Activated naive CD4-positive, alpha-beta T cell treated with anti-CD3 and anti-CD28 coated beads for 36 hours (primary cell): ENCODE measurements at regions not wholly inside any gene's neighbourhood (a gene's known extent, or its start where the extent isn't known, plus 50 kb on each side); places are given as distances from the start of the nearest gene placed in this dataset.

Experiments used
- CTCF ChIA-PET: fragments of 350-600 bp; sonication (Branson Sonifier 250); formaldehyde crosslinking; loops from one replicate; lab custom pipeline; 2021; ENCODE audit warnings: antibody characterized with exemption; lab: Charles Lee
- DNase-seq: peaks from one replicate; pipeline ENCODE4 v3.0.0-alpha.2; 2020
- H3K27ac Mint-ChIP-seq: one replicate; pipeline ENCODE4 v1.8.0; 2021; ENCODE audit warnings: mild to moderate bottlenecking, mixed read lengths
- H3K27me3 Mint-ChIP-seq: one replicate; pipeline ENCODE4 v1.8.0; 2021; ENCODE audit warnings: low read depth, mixed read lengths
- H3K36me3 Mint-ChIP-seq: one replicate; pipeline ENCODE4 v1.8.0; 2021; ENCODE audit warnings: low read depth, mixed read lengths
- H3K4me1 Mint-ChIP-seq: one replicate; pipeline ENCODE4 v1.8.0; 2021; ENCODE audit warnings: low read depth, mixed read lengths
- H3K4me3 Mint-ChIP-seq: one replicate; pipeline ENCODE4 v1.8.0; 2021; ENCODE audit warnings: mild to moderate bottlenecking, moderate library complexity, mixed read lengths
- H3K9me3 Mint-ChIP-seq: one replicate; pipeline ENCODE4 v1.8.0; 2021; ENCODE audit warnings: mixed read lengths
- intact Hi-C: fragments of 100-400 bp; cut with micrococcal nuclease; formaldehyde crosslinking; loops from one replicate; pipeline ENCODE4 v1.15.1; 2023

DNA sequence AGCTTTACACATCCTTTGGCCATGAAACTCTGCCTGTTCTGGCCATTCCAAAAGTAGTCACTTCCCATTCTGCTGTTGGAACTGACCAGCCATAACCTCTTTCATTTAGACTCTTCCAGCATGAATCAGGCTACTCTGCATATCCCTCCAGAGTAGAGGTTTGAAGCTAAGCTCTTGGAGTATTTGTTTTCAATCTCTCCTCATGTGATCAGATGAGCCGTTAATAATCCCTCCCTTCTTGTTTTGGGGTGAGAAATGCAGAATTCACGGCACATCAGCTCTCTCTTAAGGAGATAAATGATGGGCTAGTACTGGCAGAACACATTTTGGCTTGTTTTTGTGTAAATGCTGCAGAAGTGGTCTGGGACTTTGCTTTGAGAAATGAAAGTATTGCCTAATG, 519.9 kb downstream of the PCDH17 start:
- H3K36me3 Mint-ChIP-seq = no peaks in the 10 kb centered on the region
- no peaks in the 10 kb centered on the region for H3K9me3 Mint-ChIP-seq
- no peaks in the 10 kb centered on the region for H3K4me1 Mint-ChIP-seq
- no peak overlapping the region for H3K27ac Mint-ChIP-seq
- H3K4me3 Mint-ChIP-seq = no peak overlapping the region
- intact Hi-C loops = no loop called here
- no peak for DNase-seq
- CTCF ChIA-PET = interaction anchor here (0.6 kb wide), 2 partner anchors 58 to 220 kb away, joined by 3 read pairs; no protein-coding TSS in a partner anchor
- H3K27me3 Mint-ChIP-seq = no peaks in the 10 kb centered on the region

DNA sequence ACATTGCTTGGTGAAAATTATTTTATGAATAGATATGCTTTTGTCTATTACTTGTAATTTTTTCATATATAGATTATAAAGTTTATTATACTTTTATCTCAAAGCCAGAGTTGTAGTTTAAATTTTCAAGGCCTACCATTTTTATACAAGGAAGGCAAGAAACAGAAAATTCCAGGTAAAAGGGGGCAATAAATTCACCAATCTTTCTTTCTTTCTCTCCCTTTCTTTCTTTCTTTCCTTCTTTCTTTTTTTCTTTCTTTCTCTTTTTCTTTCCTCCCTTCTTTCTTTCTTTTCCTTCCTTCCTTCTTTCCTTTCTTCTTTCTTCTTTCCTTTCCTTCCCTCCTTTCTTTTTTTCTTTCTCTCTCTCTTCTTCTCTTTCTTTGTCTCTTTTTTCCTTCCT, 529.4 kb downstream of the PCDH17 start:
- peaks cover 2% of the 10 kb centered on the region for H3K9me3 Mint-ChIP-seq
- H3K36me3 Mint-ChIP-seq = no peaks in the 10 kb centered on the region
- no peaks in the 10 kb centered on the region for H3K27me3 Mint-ChIP-seq
- CTCF ChIA-PET = no interaction called here
- no peaks in the 10 kb centered on the region for H3K4me1 Mint-ChIP-seq
- no peak for DNase-seq
- no peak overlapping the region for H3K4me3 Mint-ChIP-seq
- H3K27ac Mint-ChIP-seq = no peak overlapping the region
- intact Hi-C loops = no loop called here

DNA sequence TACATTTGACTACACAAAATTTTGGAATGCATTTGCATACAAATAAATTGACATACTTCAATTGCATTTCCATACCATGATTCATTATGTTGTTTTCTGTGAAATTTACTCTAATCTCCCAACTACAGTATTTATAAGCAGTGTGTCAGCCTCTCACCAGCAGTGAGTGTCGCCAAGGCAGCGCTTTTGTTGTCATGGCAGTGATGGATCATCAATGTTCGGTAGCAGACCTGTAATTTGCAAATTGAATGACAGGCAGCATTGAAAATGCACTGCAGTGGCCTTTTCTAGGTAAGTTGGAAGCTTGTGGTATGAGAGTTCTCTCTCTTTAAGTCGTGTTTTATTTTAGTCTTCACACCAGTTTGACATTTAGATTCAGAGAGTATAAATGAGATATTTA, 534.1 kb downstream of the PCDH17 start:
- peaks cover 2% of the 10 kb centered on the region for H3K9me3 Mint-ChIP-seq
- H3K4me1 Mint-ChIP-seq = no peaks in the 10 kb centered on the region
- H3K4me3 Mint-ChIP-seq = no peak overlapping the region
- H3K27me3 Mint-ChIP-seq = no peaks in the 10 kb centered on the region
- CTCF ChIA-PET = no interaction called here
- intact Hi-C loops = no loop called here
- DNase-seq = no peak
- no peaks in the 10 kb centered on the region for H3K36me3 Mint-ChIP-seq
- H3K27ac Mint-ChIP-seq = no peak overlapping the region

DNA sequence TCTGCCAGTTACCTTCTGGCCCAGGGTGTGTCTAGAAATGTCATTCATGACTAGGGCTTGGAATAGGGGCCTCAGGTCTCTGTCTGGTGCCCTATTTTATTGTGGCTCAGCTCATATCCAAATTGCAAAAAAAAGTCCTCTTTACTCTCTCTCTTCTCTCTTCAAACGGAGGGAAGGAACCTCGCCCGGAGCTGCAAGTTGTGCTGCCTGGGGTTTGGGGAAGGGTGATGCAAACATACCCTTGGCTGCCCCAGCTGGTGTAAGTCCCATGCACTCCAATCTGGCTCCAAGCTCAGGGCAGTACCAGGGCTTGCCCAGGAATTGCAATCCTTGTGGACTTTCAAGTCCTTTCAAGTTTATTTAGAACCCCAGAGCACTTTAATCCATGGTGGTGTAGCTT, 549.6 kb downstream of the PCDH17 start:
- H3K27ac Mint-ChIP-seq = no peak overlapping the region
- CTCF ChIA-PET = no interaction called here
- intact Hi-C loops = no loop called here

DNA sequence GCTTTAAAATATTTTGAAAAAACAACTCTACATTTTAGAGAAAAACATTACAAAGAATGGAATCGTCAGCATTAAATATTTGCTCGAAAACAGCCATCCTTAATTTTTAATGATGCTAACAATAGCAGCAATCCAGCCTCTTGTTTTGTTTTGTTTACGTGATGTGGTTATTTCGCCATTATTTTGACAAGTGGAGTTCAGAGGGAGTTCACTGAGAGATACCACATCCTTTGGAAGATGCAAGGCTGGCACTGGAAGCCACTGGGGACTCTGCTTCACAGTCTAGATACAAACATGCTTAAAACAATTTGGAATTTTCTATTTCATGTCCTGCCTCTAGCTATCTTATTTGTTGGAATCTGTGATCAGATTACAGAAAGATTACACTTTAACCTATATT, 556.3 kb downstream of the PCDH17 start:
- H3K27ac Mint-ChIP-seq = no peak overlapping the region
- CTCF ChIA-PET = no interaction called here
- no peaks in the 10 kb centered on the region for H3K4me1 Mint-ChIP-seq
- H3K9me3 Mint-ChIP-seq = peaks cover 12% of the 10 kb centered on the region
- DNase-seq = no peak
- H3K36me3 Mint-ChIP-seq = no peaks in the 10 kb centered on the region
- intact Hi-C loops = no loop called here
- no peak overlapping the region for H3K4me3 Mint-ChIP-seq
- no peaks in the 10 kb centered on the region for H3K27me3 Mint-ChIP-seq

More for the DNA sequence above, 549.6 kb downstream of the PCDH17 start:
- H3K27me3 Mint-ChIP-seq = no peaks in the 10 kb centered on the region
- DNase-seq = no peak
- no peaks in the 10 kb centered on the region for H3K4me1 Mint-ChIP-seq
- H3K9me3 Mint-ChIP-seq = peaks cover 13% of the 10 kb centered on the region
- no peak overlapping the region for H3K4me3 Mint-ChIP-seq
- H3K36me3 Mint-ChIP-seq = no peaks in the 10 kb centered on the region

DNA sequence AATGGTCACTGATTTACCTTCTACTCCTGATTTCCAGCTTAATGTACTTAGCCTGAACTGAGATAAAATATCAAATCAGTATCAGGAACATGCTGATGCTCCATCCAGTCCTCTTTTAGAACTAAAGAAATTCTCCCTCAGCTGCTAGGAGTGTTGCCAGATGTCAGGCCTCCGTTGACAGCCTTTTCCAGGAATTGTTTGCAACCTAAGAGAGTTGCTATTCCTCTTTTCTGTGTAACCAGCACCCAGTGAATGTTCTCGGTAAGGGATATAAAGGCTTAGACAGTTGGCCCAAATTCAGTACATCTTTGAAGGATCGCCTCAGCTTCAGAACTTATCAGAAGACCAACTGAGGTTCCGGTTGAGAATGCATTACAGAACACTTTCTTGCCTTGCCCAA, 559.0 kb downstream of the PCDH17 start:
- Mint-ChIP-seq H3K27me3 (no peaks in the 10 kb centered on the region), H3K9me3 (peaks cover 10% of the 10 kb centered on the region), H3K4me1 (no peaks in the 10 kb centered on the region), H3K4me3 (no peak overlapping the region), H3K27ac (no peak overlapping the region), H3K36me3 (no peaks in the 10 kb centered on the region)
- no peak for DNase-seq
- CTCF ChIA-PET = no interaction called here
- intact Hi-C loops = no loop called here

DNA sequence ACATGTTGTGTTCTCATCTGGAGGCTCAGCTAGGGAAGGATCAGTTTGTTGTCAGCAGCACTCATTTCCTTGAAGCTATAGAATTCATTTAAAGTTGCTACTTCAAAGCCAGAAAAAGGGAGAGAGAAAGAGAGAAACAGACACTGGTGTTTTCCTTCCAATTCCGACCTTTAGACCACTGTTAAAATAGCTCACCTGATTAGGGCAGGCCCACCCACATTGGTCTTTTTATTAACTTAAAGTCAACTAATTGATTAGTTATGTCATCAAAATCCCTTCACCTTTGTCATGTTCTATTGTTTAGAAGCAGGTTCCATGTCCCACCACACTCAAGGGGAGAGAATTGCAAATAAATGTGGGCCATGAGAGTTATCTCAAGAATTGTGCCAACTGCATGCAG, 560.2 kb downstream of the PCDH17 start:
- intact Hi-C loops = no loop called here
- Mint-ChIP-seq H3K36me3 (no peaks in the 10 kb centered on the region), H3K4me3 (no peak overlapping the region), H3K27me3 (no peaks in the 10 kb centered on the region), H3K4me1 (no peaks in the 10 kb centered on the region), H3K9me3 (peaks cover 5% of the 10 kb centered on the region), H3K27ac (no peak overlapping the region)
- no peak for DNase-seq
- CTCF ChIA-PET = no interaction called here

DNA sequence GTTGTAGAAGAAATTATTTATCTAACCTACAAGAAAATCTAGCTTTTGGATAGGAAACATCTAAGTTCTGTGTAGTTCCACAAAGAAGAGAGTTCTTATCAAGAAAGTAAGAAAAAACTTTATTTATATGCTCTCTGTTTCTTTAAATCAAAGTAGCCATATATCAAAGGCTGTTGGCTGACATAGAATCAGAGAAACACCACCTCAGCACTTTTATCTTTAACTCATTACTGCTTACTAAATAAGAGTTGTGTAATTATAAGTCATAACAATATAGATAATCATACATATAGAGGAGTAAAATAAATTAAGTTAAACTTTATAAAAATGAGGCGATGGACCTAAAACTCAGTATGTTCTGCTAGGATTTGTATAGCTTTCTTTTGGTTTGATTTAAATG, 570.6 kb downstream of the PCDH17 start:
- no peaks in the 10 kb centered on the region for H3K4me1 Mint-ChIP-seq
- CTCF ChIA-PET = no interaction called here
- intact Hi-C loops = no loop called here
- no peaks in the 10 kb centered on the region for H3K36me3 Mint-ChIP-seq
- H3K27me3 Mint-ChIP-seq = no peaks in the 10 kb centered on the region
- peaks cover 8% of the 10 kb centered on the region for H3K9me3 Mint-ChIP-seq
- DNase-seq = no peak
- no peak overlapping the region for H3K4me3 Mint-ChIP-seq
- no peak overlapping the region for H3K27ac Mint-ChIP-seq

DNA sequence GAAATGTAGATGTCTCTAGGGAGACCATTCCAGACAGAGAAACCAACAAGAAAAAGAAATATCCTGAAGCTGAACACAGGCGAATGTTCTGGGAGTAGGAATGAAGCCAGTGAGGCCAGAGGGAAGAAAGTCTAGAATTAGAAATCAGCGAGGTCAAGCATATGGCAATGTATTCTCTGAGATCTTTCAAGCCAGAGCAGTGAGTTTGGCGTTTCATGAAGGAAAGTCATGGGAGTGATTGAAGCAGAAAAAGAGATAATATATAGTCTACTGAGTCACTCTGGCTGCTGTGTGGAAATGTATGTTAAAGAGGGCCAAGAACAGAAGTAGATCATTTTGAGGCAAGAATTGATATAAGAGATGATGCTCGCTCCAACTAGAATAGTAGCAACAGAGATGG, 576.0 kb downstream of the PCDH17 start:
- no peaks in the 10 kb centered on the region for H3K4me1 Mint-ChIP-seq
- intact Hi-C loops = no loop called here
- no peak for DNase-seq
- H3K4me3 Mint-ChIP-seq = no peak overlapping the region
- no peak overlapping the region for H3K27ac Mint-ChIP-seq
- no peaks in the 10 kb centered on the region for H3K27me3 Mint-ChIP-seq
- peaks cover 2% of the 10 kb centered on the region for H3K9me3 Mint-ChIP-seq
- no peaks in the 10 kb centered on the region for H3K36me3 Mint-ChIP-seq
- CTCF ChIA-PET = no interaction called here

DNA sequence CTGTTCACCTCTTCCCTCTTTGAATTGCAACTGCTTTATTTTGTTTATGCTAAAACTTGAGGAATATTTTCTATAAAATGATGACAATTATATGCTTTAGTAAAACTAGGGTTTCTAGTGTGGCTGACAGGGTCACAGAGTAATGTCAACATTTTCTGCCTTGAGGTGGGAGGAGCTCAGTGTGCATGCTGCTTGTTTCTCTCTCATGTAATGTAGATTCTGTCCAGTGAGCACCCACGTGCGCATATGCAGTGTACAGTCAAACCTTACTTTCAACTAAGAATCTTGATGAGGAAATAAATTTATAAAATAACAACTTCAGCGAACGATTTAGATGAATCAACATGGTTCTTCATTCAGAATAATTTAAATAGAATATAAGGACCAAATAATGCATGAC, 603.9 kb downstream of the PCDH17 start:
- DNase-seq = no peak
- Mint-ChIP-seq H3K4me1 (no peaks in the 10 kb centered on the region), H3K4me3 (no peak overlapping the region), H3K27me3 (no peaks in the 10 kb centered on the region), H3K36me3 (no peaks in the 10 kb centered on the region), H3K27ac (no peak overlapping the region), H3K9me3 (peaks cover 2% of the 10 kb centered on the region)
- intact Hi-C loops = no loop called here
- CTCF ChIA-PET = no interaction called here

DNA sequence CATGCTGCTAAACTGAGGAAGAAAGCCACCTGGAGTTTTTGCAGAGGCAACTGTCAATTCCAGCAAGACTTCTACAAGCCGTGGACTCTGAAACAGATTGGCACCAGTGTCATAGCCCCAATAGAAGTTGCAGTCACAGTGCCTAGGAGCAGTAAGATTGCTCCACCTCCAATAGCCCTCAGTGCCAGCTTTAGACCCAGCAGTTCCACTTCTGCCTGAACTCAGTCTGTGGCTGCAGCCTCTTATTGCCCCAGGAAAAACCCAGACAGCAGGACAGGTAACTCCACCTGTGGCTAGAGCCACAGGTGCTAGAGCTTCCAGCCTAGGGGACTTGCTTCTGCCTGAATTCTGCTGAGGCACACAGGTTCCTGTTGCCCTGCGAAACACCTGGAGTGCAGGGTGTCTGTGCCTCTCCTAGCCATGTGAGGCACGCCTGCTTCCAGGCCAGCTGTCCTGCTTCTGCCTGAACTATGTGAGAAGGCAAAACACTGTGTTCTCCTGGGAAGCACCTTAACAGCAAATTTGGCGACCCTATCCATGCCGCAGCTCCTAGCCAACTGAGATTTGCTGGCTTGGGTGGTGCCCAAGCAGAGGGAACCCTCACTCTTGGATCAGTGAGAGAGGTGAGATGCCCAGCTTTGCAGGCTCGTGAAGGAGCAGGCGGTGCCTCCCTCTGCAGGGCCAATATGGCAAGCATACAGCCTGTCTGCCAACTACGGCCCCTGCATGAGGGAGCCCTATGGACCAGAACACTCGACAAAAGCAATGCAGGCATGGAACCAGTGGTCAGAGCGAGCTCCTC, 607.6 kb downstream of the PCDH17 start:
- H3K27ac Mint-ChIP-seq = no peak overlapping the region
- peaks cover 4% of the 10 kb centered on the region for H3K9me3 Mint-ChIP-seq
- H3K27me3 Mint-ChIP-seq = no peaks in the 10 kb centered on the region
- H3K36me3 Mint-ChIP-seq = no peaks in the 10 kb centered on the region
- CTCF ChIA-PET = no interaction called here
- no peak for DNase-seq
- H3K4me1 Mint-ChIP-seq = no peaks in the 10 kb centered on the region
- intact Hi-C loops = no loop called here
- H3K4me3 Mint-ChIP-seq = no peak overlapping the region

DNA sequence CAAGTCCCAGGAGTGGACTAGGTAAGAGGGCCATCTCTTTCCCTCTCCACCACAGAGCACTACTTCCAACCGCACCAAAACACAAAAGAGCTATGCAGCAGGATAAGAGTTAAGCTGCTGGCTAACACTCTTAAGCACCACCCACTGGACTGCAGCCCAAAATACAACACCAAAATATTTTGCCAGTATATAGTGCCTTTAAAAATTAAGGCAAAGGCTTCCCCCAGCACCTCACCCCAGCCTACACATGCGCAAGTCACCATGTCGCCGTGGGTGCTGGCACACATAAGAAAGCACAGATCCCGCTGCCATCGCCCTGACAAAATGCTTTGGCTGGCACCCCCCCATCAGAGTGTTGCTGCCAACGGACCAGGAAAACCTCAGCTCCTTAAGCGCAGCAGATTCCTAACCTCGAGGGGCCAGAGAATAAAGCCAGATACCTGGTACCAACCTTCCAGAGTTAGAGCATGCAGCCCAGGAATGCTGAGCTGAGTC, 608.3 kb downstream of the PCDH17 start:
- DNase-seq = no peak
- H3K27me3 Mint-ChIP-seq = no peaks in the 10 kb centered on the region
- H3K9me3 Mint-ChIP-seq = peaks cover 9% of the 10 kb centered on the region
- CTCF ChIA-PET = no interaction called here
- intact Hi-C loops = no loop called here
- H3K4me1 Mint-ChIP-seq = no peaks in the 10 kb centered on the region
- no peaks in the 10 kb centered on the region for H3K36me3 Mint-ChIP-seq
- no peak overlapping the region for H3K4me3 Mint-ChIP-seq
- H3K27ac Mint-ChIP-seq = no peak overlapping the region

DNA sequence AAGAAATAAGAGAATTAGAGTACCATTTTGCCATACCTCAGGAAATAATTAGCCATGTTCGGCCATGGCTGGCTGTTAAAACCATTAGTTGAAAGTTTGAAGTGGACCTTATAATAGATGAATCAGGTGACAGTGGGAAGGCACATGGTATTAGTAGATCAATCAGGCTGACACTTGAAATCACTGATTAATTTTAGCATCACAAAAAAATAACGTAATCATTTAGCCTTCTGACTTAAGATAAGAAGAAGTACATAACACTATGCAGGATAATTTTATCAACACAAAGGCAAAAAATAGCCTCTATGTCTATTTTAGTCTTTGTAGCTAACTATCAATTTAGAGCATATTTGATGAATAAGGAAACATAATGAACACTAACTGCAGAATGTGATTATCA, 615.5 kb downstream of the PCDH17 start:
- CTCF ChIA-PET = no interaction called here
- no peak for DNase-seq

More for the DNA sequence above, 615.5 kb downstream of the PCDH17 start:
- H3K27me3 Mint-ChIP-seq = no peaks in the 10 kb centered on the region
- H3K36me3 Mint-ChIP-seq = no peaks in the 10 kb centered on the region
- H3K4me3 Mint-ChIP-seq = no peak overlapping the region
- peaks cover 17% of the 10 kb centered on the region for H3K9me3 Mint-ChIP-seq
- no peaks in the 10 kb centered on the region for H3K4me1 Mint-ChIP-seq
- no peak overlapping the region for H3K27ac Mint-ChIP-seq
- intact Hi-C loops = no loop called here
